EL (cell line): ENCODE measurements at regions not wholly inside any gene's neighbourhood (a gene's known extent, or its start where the extent isn't known, plus 50 kb on each side); places are given as distances from the start of the nearest gene placed in this dataset.
A peak's percentile ranks its signal among the peaks of the same experiment; 100 is the strongest.
"Not testable (repeated sequence)": the region's sequence is repeated elsewhere in the genome, so short reads cannot be mapped to it uniquely, and the experiment has no call there.

ENCODE experiments used
- DNase-seq: peaks from one replicate; pipeline ENCODE4 v3.0.0-alpha.2; 2016

DNA sequence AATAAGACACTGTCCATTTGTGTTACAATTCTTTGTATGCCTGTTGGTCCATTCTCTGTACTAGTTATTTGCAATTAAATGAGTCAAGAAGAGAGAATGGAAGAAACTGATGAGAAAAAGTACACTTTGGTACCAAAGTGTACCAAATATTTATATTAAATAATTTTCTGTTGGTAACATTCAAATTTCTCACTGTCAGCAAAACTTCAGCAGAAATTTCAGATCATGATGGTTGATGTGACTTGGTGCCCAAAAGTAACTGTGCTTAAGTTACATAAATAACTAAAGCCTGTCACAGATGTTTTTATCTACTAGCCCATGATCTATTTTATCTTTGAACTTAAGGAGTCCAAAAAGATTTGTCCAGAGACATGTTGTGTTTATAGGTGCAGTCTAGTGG is 274.4 kb upstream of the CXADR start:
- no peak for DNase-seq

DNA sequence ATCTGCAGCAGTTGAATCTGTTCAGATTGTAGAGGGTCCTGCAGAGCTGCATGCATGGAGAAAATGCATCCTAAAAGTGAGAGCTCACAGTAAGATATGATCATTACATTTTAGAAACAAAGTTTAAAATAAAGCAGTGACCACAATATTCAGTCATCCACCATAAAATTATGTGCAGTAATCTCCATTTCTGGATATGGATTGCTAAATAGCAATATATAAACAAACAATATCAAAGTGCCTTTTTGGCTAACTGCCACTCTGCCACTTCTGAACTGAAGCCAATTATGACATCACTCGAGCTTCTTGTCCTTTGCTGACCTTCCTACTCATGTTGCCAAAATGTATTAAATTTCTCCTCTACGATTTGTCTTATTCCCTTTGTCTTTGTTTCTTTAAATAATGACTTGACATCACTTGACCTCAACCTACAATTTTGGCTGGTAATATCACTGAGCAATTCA is 262.0 kb upstream of the CXADR start:
- DNase-seq = peak; percentile 1

DNA sequence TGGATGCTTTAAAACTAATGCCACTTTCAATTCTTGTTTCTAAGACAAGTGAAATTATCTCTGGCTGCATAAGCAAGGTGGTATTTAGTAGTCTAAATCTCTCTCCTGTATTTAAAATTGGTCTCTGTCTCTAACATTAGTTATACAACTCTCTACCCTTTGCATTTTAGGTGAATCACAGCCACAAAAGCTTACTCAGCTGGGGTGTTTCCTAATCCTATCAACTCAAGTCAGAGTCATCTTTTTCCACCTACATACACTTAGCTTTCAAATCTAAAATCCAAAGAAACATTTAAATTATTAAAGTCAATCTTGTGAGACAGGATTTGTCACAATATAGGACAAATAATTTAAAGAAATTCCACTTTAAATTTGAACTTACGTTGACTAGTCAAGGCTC is 255.1 kb upstream of the CXADR start:
- no peak for DNase-seq

DNA sequence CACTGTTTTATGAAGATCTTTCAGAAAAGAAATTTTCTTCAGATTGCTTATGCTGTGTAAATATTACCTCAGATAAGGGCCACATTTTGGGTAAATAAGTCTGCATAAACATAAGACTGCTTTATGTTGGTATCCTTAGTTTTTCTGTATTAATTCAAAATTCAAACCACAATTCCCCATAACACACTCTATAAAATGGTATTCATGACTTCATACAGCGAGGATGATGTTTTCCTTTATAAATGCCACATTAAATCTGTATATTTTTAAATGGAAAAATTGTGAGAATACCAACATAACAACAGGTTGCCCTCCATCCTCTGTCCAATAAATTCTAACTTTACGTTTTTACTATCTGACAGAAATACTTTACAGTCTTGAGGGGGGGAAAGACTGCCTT is 248.7 kb upstream of the CXADR start:
- DNase-seq = no peak

DNA sequence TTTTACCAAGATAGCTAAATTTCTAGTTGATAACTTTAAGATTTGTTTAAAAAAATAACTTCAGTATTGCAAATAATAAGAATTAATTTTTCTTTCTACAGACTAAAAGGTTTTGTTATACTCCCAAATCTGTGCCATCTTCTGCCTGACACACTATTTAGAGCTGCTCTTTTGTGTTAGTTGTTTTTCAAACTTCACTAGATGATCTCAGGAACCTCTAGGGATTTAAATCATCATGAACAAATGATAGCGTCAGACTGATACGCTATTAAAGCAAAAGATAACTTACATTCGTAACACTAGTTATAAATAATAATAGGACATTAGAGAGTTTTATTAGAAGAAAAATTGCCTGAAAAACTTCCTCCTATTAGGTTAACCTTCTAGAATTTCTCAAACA is 243.1 kb upstream of the CXADR start:
- no peak for DNase-seq

DNA sequence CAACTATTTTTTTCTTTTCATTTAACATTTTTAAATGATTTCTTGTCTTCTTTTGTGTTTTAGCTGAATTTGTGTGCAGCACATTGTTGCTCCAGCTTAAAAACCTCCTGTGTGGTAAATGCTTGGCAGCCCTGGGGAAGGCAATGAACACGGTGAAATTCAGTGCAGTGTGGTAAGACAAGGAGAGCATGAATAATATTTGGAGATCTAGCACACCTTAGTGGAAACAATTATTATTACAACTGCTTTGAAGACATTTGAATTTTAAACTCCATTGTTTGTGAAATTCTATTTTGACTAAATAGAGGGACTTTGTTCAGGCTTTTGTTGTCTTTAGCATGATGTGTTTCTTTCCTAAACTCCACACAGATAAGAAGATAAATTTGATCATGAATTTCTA is 242.6 kb upstream of the CXADR start:
- peak; percentile 20 for DNase-seq

DNA sequence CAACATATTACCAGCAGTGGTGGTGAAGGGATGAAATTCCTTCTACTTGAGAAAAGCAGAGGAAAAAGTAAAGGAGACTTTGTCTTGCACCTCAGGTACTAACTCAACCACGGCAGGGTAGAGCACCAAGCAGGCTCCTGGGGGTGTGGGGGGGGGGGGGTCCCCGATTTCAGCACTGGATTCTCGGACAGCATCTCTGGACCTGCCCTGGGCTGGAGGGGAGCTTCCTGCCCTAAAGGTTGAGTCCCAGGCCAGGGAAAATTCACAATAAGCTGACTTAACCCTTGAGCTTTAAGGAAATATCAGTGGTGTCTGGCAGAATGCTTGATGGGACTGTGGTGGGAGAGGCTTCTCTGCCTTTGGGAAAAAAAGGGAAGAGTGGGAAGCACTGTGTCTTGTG is 233.2 kb upstream of the CXADR start:
- DNase-seq = no peak

DNA sequence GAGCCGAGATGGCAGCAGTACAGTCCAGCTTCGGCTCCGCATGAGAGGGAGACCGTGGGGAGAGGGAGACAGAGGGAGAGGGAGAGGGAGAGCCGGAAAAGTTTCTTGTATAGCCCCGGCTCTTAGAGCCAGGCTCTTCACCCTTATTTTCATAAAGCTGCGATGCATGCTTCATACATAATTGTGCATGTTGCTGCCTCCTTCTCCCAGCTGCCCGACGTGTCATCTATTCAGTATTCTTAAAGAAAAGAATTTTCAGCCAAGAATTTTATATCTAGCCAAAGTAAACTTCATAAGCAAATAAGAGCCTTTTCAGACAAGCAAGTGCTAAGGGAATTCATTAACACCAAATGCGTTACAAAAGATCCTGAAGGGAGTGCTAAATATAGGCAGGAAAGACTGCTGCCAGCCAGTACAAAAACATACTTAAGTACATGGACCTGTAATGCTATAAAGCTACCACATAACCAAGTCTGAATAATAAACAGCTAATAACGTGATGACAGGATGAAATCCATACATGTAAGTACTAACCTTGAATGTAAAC is 219.8 kb upstream of the CXADR start:
- not testable (repeated sequence) for DNase-seq

DNA sequence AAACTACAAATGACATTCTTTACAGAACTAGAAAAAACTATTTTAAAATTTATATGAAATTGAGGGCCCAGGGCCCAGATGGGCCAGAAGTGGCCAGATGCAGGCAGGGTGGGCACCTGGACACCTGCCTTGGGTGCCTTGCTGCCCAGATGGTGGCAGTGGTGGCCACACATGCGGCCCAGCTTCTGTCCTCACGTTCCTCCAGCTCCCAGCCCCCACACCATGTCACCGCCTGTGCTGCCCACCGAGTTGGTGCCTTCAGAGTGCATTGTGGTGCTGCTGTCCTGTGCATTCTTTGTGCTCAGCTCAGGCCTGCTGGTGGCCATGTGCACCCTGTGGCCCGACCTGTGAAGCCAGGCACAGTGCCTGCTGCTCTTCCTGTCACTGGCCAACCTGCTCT is 216.8 kb upstream of the CXADR start:
- no peak for DNase-seq

DNA sequence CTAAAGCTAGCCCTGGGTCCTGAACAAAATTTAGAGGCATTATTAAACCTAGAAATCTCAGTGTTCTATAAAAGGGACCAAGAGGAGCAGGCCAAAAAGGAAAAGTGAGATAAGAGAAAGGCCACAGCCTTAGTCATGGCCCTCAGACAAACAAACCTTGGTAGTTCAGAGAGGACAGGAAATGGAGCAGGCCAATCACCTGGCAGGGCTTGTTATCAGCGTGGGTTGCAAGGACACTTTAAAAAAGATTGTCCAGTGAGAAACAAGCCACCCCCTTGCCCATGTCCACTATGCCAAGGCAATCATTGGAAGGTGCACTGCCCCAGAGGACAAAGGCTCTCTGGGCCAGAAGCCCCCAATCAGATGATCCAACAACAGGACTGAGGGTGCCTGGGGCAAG is 213.3 kb upstream of the CXADR start:
- DNase-seq = not testable (repeated sequence)

DNA sequence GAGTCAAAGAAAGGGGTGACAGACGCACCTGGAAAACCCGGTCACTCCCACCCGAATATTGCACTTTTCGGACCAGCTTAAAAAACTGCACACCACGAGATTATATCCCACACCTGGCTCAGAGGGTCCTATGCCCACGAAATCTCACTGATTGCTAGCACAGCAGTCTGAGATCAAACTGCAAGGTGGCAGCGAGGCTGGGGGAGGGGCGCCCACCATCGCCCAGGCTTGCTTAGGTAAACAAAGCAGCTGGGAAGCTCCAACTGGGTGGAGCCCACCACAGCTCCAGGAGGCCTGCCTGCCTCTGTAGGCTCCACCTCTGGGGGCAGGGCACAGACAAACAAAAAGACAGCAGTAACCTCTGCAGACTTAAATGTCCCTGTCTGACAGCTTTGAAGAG is 185.1 kb upstream of the CXADR start:
- DNase-seq = not testable (repeated sequence)

DNA sequence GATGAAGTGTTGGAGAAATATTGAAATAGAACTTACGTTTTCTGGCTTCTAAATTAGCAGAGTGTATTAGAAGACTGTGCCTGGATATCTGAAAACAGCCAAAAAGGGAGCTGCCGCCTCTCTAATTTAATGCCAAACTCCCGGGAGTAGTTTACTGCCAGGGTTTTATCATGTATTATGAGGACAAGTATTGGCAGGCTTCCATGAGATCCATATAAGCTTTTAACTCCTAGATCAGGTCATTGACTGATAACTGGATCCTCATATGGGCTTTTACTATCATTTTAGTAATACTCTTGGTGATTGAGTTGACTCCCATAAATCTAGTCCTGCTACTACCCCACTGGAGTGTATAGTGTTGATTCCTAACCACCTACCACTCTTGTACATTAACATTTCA is 178.4 kb upstream of the CXADR start:
- DNase-seq = no peak

DNA sequence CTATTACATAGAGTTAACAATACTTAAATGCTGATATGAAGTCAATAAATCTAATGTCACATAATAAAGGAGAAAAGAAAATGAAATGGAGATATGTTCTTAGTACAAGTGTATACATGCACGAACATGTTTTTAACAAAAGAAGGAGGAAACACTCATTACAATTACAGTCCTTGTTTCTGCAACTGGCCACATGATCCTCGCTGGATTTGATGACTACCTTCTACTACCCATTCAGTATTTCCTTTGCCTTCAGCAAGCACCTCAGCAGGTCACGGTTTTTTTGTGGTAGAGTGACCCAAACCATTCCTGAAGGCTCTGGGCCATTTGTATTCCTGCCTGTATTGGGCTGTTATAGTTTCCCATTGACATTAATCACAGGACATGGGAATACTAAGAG is 172.8 kb upstream of the CXADR start:
- no peak for DNase-seq

DNA sequence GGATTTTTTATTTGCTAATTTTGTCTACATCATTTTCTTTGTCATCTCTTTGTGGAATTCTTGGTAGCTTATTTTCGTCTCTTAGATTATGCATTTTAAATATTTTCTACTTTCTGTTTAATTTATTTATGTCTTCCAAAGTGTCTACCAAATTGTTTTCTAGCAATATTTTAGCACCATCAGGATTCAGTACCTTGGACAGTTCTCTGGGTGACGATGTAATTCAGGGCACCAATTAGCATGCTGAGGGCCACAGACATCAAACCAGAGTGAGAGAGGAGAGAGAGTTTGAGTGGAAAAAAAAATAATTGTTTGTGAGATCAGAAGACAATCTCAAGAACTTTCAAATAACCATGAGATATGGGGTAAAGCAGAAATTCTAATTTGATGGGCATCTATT is 169.8 kb upstream of the CXADR start:
- DNase-seq = peak; percentile 8

DNA sequence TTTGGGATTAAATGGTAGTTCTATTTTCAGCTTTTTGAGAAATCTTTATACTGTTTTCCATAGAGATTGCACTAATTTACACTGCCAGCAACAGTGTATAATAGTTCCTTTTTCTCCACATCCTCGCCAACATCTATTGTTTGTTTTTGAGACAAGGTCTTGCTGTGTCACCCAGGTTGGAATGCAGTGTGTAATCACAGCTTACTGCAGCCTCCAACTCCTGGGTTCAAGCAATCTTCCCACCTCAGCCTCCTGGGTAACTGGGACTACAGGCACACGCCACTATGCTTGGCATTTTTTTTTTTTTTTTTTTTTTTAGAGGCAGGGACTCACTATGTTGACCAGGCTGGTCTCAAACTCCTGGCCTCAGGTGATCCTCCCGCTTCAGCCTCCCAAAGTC is 164.5 kb upstream of the CXADR start:
- no peak for DNase-seq

DNA sequence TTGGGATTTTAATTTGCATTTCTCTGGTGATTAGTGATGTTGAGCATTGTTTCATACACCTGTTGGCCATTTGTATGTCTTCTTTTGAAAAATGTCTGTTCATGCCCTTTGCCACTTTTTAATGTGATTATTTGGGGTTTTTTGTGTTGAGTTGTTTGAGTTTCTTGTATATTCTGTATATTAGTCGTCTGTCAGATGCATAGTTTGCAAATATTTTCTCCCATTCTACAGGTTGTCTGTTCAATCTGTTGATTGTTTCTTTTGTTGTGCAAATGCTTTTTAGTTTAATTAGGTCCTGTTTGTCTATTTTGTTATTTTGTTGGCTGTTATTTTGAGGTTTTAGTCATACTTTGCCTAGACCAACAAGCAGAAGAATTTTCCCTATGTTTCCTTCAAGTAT is 164.0 kb upstream of the CXADR start:
- no peak for DNase-seq

DNA sequence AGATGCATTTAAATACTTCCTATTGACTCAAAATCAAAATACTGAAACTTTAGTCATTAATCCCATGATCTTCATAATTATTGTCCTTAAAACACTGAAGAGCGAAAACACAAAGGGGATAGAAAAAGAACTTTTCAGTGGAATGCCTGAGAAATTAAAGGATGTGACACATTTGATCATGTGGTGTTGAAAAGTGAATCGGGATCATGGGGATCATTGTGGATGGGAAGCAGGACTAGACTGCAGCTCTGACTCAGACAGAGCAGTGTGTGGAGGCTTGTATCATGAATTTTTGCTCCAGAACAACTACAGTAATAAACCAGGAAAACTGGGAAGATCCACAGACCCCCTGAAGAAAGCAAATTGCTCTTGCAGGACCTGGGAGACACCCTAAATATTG is 161.1 kb upstream of the CXADR start:
- DNase-seq = no peak

DNA sequence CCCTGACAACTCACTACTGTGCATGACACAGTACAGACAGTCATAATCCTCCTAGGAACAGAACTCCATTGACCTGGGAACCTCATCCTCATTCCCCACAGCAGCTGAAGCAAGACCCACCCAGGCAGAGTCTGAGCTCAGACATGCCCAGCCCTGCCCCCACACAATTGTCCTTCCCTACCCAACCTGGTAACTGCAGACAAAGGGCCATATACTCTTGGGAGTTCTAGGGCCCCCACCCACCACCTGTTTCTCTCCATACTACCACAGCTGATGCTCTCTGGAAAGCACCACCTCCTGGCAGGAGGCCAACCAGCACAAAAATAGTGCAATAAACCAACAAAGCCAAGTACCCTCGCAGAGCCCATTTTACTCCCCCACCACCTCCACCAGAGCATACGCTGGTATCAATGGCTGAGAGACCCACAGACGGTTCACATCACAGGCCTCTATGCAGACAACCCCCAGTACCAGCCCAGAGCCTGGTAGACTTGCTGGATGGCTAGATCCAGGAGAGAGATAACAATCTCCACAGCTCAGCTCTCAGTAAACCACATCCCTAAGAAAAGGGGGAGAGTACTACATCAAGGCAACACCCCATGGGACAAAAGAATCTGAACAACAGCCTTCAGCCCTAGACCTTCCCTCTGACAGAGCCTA is 159.7 kb upstream of the CXADR start:
- no peak for DNase-seq

DNA sequence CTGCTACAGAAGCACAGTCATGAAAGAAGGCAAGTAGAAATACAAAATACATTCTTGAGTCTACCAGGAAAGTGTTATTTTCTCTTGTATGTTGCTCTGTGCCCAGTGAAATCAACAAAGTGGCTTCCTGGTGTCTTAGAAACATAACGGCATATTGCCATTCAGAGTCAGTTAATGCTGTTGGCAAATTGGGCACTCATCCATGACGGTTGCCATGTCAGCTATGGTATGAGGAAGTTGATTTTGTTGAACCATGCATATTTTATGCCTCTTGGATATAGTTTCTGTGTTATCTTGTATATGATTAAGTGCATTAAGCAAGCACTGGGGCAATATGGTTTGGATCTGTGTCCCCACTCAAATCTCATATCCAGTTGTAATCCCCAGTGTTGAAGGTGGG is 153.1 kb upstream of the CXADR start:
- DNase-seq = no peak

DNA sequence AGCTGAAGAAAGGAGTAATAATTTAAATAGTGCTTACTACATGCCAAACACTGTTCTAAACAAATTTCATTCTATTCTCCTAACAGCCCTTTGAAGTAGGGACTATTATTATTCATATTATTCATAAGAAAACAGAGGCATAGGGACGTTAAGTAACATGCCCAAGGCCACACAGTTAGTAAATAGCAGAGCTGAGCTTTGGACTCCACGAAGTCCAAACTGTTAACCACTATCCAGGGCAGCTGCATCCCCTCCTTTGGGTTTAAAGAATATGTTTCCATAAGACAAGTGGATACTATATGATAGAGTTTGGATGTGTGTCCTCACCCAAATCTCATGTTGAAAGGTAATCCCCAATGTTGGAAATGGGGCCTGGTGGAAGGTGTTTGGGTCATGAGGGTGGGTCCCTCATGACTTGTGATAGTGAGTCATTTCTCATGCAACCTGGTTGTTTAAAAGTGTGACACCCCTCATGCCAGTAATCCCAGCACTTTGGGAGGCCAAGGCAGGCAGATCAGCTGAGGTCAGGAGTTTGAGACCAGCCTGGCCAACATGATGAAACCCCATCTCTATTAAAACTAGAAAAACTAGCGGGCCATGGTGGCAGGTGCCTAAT is 144.0 kb upstream of the CXADR start:
- DNase-seq = no peak

DNA sequence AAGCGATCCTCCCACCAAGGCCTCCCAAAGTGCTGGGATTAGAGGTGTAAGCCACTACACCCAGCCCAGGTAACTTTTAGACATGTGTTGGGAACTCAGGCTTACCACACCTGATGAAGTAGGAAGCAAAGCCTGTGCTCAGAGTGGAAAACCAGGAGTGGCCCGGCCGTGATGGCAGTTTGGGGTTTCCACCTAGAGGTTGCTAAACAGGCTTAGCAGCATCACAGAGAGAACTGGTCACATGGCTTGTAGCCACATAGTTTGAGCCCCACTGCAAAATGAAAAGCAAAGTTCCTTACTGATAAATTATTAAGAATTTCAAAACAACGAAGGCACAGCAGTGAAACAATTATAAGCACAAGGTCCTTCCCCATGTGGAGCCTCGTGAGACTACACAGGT is 142.6 kb upstream of the CXADR start:
- no peak for DNase-seq

DNA sequence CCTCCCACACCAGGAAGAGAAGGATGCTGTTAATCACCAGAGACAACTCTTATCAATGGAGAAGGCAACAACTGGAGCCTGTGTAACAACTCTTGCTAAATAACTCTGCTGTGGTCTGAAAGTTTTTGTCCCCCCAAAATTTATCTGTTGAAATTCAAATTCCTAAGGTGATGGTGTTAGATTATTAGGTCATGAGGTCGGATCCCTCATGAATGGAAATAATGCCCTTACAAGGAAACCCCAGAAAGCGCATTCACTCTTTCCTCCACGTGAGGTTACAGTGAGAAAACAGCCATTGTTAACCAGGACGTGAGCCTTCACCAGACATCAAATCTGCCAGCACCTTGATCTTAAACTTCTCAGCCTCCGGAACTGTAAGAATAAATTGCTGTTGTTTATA is 141.9 kb upstream of the CXADR start:
- peak; percentile 8 for DNase-seq

DNA sequence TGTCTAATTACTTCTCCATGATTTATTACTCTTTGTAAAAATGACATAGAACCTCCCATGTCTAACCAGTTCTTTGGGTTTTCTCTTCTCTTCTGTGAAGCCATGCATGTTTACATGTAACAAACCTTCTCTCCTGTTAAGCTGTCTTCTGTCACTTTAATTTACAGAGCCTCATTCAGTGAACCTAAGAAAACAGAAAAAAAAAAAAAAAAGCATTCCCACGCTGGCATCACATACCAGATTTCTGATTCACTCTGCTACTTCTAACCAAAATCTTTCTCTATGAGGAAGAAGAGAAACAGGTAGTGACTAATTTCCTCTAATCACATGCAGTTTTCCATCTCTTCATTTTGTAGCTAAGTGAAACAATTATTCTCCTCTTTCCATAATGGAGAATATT is 141.4 kb upstream of the CXADR start:
- DNase-seq = peak; percentile 85

DNA sequence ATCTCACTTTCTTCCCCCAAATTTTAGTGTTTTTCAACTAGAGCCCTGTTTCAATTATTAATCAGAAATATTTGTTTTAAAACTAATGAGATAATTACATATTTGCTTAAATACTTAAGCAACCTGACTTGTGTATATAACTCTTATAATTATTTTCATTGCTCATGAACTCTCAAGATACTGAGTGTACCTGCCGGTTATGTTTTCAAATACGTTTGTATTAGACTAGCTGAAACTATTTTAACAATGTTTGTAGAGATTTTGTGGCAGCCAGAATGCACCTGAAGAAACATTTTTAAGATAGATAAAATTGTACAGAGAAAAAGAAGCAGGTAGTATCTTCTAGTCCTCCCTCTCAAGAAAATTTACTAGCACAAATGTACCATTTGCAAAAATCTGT is 140.6 kb upstream of the CXADR start:
- DNase-seq = no peak

DNA sequence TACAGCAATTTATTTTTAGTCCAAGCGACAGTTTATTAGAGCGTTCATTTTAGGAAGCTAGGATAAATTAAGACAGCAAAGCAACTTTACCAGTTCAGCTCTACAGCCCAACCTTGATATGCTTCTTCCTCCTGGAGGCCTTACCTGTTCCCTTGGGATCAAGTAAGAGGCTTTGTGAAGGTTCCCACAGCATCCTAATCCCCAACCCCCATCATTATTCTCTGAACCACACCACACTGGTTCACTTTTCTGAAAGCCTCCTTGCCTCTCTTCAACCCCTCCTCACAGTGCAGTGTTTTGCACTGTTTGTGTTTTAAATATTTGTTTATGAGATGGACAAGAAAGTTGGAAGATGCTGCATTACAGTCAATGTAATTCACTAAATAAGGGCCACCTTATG is 126.3 kb upstream of the CXADR start:
- no peak for DNase-seq
